ENCODE measurements at regions not wholly inside any gene's neighbourhood (a gene's known extent, or its start where the extent isn't known, plus 50 kb on each side); places are given as distances from the start of the nearest gene placed in this dataset.
"Not testable (repeated sequence)": the region's sequence is repeated elsewhere in the genome, so short reads cannot be mapped to it uniquely, and the experiment has no call there.

DNA sequence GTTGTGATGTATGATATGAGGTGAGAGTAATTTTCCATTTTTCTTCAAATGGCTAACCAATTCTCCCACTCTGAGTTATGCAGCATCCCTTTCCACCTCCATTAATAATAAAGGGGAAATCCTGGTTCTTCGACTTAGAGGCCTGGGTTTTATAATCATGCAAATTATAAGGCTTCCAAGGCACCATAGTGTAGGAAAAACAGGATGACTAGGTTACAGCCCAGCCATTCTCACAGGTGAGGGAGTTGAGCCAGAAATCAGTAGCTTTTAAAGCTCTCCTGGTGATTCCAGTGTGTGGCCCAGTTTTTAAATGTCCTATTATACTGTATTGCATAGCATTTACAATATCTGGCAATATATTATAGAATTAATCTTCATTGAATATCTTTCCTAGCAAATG, 203.1 kb downstream of the ARHGEF9 start:
- DNase-seq = no peak

DNA sequence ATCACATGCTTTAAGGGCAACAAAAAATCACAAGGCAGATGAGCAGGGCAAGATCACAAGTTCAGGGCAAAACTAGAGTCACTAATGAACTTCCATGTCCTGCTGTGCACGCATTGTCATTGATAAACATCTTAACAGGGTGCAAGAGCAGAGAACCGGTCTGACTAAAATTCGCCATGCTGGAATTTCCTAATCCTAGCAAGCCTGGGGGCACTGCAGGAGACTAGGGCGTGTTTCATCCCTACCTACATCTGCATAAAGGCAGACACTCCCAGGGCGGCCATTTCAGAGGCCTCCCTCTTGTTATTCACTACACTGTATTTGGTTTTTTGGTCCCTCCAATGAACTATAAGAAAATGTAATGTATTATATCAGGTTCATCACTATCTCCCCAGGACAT, 203.6 kb downstream of the ARHGEF9 start:
- no peak for DNase-seq

DNA sequence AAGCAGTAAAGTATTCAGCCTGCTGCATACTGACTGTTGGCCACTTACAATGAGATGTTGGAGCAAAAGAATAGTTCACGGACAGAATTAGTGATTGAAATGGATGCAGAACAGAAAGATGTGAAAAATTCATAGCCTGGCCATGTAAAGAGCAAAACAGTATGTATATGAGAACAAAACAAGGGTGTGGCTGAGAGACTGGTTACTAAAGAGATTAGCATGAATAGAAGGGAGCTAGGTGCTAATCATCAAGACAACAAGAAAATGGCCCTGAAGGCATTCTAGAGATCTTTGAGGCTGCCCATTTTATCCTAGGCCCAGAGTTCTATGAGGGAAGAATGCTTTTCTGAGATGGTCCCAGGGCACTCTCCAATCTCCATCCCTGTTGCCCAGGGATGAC, 208.5 kb downstream of the ARHGEF9 start:
- no peak for DNase-seq

DNA sequence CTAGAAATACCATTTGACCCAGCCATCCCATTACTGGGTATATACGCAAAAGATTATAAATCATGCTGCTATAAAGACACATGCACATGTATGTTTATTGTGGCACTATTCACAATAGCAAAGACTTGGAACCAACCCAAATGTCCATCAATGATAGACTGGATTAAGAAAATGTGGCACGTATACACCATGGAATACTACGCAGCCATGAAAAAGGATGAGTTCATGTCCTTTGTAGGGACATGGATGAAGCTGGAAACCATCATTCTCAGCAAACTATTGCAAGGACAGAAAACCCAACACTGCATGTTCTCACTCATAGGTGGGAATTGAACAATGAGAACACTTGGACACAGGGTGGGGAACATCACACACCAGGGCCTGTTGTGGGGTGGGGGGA, 209.3 kb downstream of the ARHGEF9 start:
- DNase-seq = not testable (repeated sequence)

- no peak for DNase-seq
Measured at GRCh38 chrX:63566856-63567255, 215.7 kb upstream of the SPIN4 start.

- no peak for DNase-seq
Measured at GRCh38 chrX:63561425-63561824, 210.3 kb upstream of the SPIN4 start.

DNA sequence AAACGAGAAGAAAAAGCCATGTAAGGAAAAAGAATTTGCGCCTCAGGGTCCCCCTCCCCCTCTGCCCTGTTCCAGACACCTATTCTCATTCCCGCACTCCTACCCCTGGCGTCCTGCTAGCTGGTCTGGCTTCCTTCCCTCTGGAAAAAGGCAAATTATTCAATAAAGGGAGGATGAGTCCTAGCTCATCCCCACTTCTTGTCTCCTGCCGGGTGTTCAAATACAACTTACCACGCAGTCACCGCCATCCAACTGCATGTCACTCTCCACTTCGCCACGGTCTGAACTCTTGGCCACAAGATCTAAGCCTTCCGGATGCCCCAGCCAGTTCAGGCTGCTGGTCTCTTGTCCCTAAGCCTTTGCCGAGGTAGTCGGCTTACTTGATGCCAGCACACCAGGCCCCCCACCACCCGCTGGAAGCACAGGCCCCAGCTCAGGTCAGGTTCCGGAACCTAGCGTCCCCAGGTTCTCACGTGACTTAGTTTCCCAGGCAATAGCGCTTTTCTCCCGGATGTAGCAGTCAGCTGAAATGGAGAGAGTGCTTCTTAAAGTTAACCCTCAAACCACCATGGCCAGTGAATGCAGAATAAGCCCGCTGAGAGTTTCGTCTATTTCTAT, 209.6 kb upstream of the SPIN4 start:
- peak; percentile 16 for DNase-seq

- DNase-seq = no peak
Measured at GRCh38 chrX:63551856-63552255, 200.7 kb upstream of the SPIN4 start.

GRCh38 chrX:63530654-63531053, 179.5 kb upstream of the SPIN4 start:
- DNase-seq = no peak

DNA sequence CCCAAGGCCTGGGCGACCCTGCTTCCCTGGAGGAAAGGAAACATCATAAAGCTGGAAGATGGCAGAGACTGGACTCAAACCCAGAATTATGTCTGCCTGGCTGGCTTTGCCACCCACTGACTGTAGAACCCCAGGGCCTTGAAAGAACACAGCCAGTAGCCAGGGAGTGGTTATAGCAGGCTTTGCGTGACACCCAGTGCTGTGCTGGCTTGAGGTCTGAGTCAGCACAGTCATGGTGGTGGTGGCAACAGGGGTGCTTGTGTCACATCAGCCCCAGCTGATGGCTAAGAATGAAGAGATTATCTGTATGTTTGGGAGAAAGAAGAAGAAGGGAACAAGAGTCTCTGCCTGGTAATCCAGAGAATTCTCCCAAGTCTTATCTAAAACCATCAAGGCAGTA, 178.8 kb upstream of the SPIN4 start:
- DNase-seq = no peak

GRCh38 chrX:63526863-63527262, 175.7 kb upstream of the SPIN4 start:
- no peak for DNase-seq

GRCh38 chrX:63525491-63525890, 174.4 kb upstream of the SPIN4 start:
- no peak for DNase-seq

GRCh38 chrX:63519368-63519767, 168.2 kb upstream of the SPIN4 start:
- DNase-seq = not testable (repeated sequence)

GRCh38 chrX:63514569-63515080, 163.5 kb upstream of the SPIN4 start:
- DNase-seq = no peak

GRCh38 chrX:63513825-63514568, 162.9 kb upstream of the SPIN4 start:
- DNase-seq = no peak

DNA sequence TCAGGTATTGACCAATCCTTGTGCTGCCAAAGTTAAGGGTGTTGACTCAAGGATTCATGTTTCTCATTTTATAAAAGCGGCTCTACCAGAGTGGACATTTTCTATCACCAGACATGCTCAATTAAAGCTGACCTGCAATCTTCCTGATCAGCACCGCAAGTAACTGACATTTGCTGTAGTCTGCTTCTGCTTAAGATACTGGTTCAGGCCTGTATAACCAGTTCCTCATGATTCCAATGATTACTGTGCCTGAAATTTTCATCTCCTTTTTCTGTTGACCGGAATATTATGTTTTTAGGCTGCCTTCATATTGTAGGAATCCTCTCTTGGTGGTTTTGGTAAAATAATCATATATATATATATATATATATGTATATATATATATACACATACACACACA, 160.2 kb upstream of the SPIN4 start:
- no peak for DNase-seq

DNA sequence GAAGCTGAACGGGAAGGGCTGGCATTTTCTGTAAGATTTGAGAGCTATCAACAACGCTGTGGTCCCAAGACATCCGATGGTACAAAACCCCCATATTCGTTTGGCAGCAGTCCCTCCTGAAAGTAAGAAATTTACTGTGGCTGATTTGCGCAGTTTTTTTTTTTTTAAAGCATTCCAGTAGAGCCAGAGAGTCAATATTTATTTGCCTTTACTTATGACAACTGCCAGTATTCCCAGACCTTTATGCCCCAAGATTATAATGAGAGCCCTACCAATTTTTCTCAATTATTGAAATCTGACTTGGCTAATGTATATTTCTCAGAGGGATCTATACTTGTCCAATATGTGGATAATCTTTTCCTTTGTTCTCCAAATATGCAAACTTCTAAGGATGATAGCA, 157.5 kb upstream of the SPIN4 start:
- DNase-seq = no peak

DNA sequence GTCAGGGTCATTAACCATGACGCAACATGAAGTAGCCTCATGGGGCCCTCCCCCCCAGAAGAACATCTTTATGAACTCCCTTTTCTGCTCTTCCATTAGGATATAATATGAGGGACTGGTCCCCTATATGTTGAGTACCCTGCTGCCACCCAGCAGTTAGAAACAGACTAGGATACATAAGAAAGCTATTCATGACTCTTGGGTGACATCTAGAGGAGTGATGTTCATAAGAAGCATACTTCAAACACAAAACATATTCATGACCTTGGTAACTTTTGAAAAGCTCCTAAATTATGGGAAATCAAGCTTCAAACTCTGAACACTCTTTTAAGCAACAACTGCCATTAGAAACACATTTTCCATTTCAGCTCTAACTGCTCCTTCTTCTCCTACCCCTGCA, 155.2 kb upstream of the SPIN4 start:
- no peak for DNase-seq

GRCh38 chrX:63503541-63503940, 152.4 kb upstream of the SPIN4 start:
- no peak for DNase-seq

GRCh38 chrX:63488546-63489373, 137.6 kb upstream of the SPIN4 start:
- DNase-seq = no peak

GRCh38 chrX:63475200-63475599, 124.1 kb upstream of the SPIN4 start:
- no peak for DNase-seq

- DNase-seq = no peak
Measured at GRCh38 chrX:63471004-63471403, 119.9 kb upstream of the SPIN4 start.

- no peak for DNase-seq
Measured at GRCh38 chrX:63470506-63470905, 119.4 kb upstream of the SPIN4 start.

- DNase-seq = no peak
Measured at GRCh38 chrX:63466690-63467089, 115.6 kb upstream of the SPIN4 start.
